SH-SY5Y (cell line): ENCODE measurements at regions not wholly inside any gene's neighbourhood (a gene's known extent, or its start where the extent isn't known, plus 50 kb on each side); places are given as distances from the start of the nearest gene placed in this dataset.

Experiments
- GATA2 ChIP-seq: IDR thresholded peaks from 2 replicates; pipeline ENCODE4 v1.6.1; 2011; ENCODE audit warnings: mild to moderate bottlenecking, low read depth, low read length
- GATA3 ChIP-seq: IDR thresholded peaks from 2 replicates; pipeline ENCODE4 v1.6.1; 2011; ENCODE audit warnings: low read depth, mild to moderate bottlenecking, low read length, moderate library complexity

- TF ChIP-seq GATA2: no peak
- TF ChIP-seq GATA3: no peak
Observed at GRCh38 chr1:172753964-172754363, 95.1 kb downstream of the FASLG start.
